ENCODE measurements at regions not wholly inside any gene's neighbourhood (a gene's known extent, or its start where the extent isn't known, plus 50 kb on each side); places are given as distances from the start of the nearest gene placed in this dataset.

GRCh38 chr5:89024045-89024444 lies 141.1 kb upstream of the MEF2C start:
- no peak for DNase-seq (ENCODE audit: low read depth in 2 of 3, low spot score in 2 of 3)

- DNase-seq (ENCODE audit: low read depth in 2 of 3, low spot score in 2 of 3) = no peak
These were observed 138.1 kb upstream of the MEF2C start for GRCh38 chr5:89020926-89021610.

GRCh38 chr5:89016741-89017303 lies 133.8 kb upstream of the MEF2C start:
- DNase-seq (ENCODE audit: low read depth in 2 of 3, low spot score in 2 of 3) = no peak

- DNase-seq (ENCODE audit: low read depth in 2 of 3, low spot score in 2 of 3) = no peak
These were observed 132.4 kb upstream of the MEF2C start for GRCh38 chr5:89015409-89015808.

GRCh38 chr5:89011778-89012711 lies 129.1 kb upstream of the MEF2C start:
- DNase-seq (ENCODE audit: low read depth in 2 of 3, low spot score in 2 of 3) = no peak

GRCh38 chr5:89010512-89010911 lies 127.5 kb upstream of the MEF2C start:
- DNase-seq (ENCODE audit: low read depth in 2 of 3, low spot score in 2 of 3) = no peak

- DNase-seq (ENCODE audit: low read depth in 2 of 3, low spot score in 2 of 3) = no peak
These were observed 125.3 kb upstream of the MEF2C start for GRCh38 chr5:89008291-89008690.

GRCh38 chr5:89005990-89006389 lies 123.0 kb upstream of the MEF2C start:
- DNase-seq (ENCODE audit: low read depth in 2 of 3, low spot score in 2 of 3) = no peak

GRCh38 chr5:89004379-89004778 lies 121.4 kb upstream of the MEF2C start:
- DNase-seq (ENCODE audit: low read depth in 2 of 3, low spot score in 2 of 3) = no peak

GRCh38 chr5:89003563-89004036 lies 120.6 kb upstream of the MEF2C start:
- DNase-seq (ENCODE audit: low read depth in 2 of 3, low spot score in 2 of 3) = no peak

GRCh38 chr5:88999853-89000252 lies 116.9 kb upstream of the MEF2C start:
- no peak for DNase-seq (ENCODE audit: low read depth in 2 of 3, low spot score in 2 of 3)

- no peak for DNase-seq (ENCODE audit: low read depth in 2 of 3, low spot score in 2 of 3)
These were observed 115.0 kb upstream of the MEF2C start for GRCh38 chr5:88997937-88998336.

- DNase-seq (ENCODE audit: low read depth in 2 of 3, low spot score in 2 of 3) = no peak
These were observed 101.1 kb upstream of the MEF2C start for GRCh38 chr5:88984040-88984439.

GRCh38 chr5:88979726-88980125 lies 96.7 kb upstream of the MEF2C start:
- DNase-seq (ENCODE audit: low read depth in 2 of 3, low spot score in 2 of 3) = no peak

- no peak for DNase-seq (ENCODE audit: low read depth in 2 of 3, low spot score in 2 of 3)
These were observed 96.3 kb upstream of the MEF2C start for GRCh38 chr5:88979244-88979643.

GRCh38 chr5:88976914-88977313 lies 93.9 kb upstream of the MEF2C start:
- DNase-seq (ENCODE audit: low read depth in 2 of 3, low spot score in 2 of 3) = no peak

- DNase-seq (ENCODE audit: low read depth in 2 of 3, low spot score in 2 of 3) = no peak
These were observed 84.9 kb upstream of the MEF2C start for GRCh38 chr5:88967633-88968585.

- DNase-seq (ENCODE audit: low read depth in 2 of 3, low spot score in 2 of 3) = no peak
These were observed 81.8 kb upstream of the MEF2C start for GRCh38 chr5:88964831-88965230.

GRCh38 chr5:88957013-88957412 lies 74.0 kb upstream of the MEF2C start:
- no peak for DNase-seq (ENCODE audit: low read depth in 2 of 3, low spot score in 2 of 3)

- DNase-seq (ENCODE audit: low read depth in 2 of 3, low spot score in 2 of 3) = no peak
These were observed 73.4 kb upstream of the MEF2C start for GRCh38 chr5:88956416-88956815.

- DNase-seq (ENCODE audit: low read depth in 2 of 3, low spot score in 2 of 3) = no peak
These were observed 72.4 kb upstream of the MEF2C start for GRCh38 chr5:88955403-88955802.

All from activated CD8-positive, alpha-beta memory T cell treated with anti-CD3 and anti-CD28 coated beads for 48 hours (primary cell).